Mesothelial cell of epicardium (in vitro differentiated cells): ENCODE measurements at regions not wholly inside any gene's neighbourhood (a gene's known extent, or its start where the extent isn't known, plus 50 kb on each side); places are given as distances from the start of the nearest gene placed in this dataset.

Experiments
- DNase-seq, 2 experiments: peaks; one replicate each; pipeline ENCODE4 v3.0.0; 2021; ENCODE audit warnings: low spot score in 2 of 2; ENCODE audit not compliant: unreplicated experiment in 2 of 2
- H3K27ac Mint-ChIP-seq: 2 replicates; pipeline ENCODE4 v1.8.0; 2021; ENCODE audit warnings: mixed read lengths
- H3K27me3 Mint-ChIP-seq: 2 replicates; pipeline ENCODE4 v1.8.0; 2021; ENCODE audit warnings: low read depth, mixed read lengths
- H3K36me3 Mint-ChIP-seq: 2 replicates; pipeline ENCODE4 v1.8.0; 2021; ENCODE audit warnings: mixed read lengths
- H3K4me1 Mint-ChIP-seq: 2 replicates; pipeline ENCODE4 v1.8.0; 2021; ENCODE audit warnings: mixed read lengths
- H3K4me3 Mint-ChIP-seq: 2 replicates; pipeline ENCODE4 v1.8.0; 2021; ENCODE audit warnings: mild to moderate bottlenecking, moderate library complexity, mixed read lengths
- H3K9me3 Mint-ChIP-seq: 2 replicates; pipeline ENCODE4 v1.8.0; 2021; ENCODE audit warnings: mixed read lengths
- CTCF ChIP-seq: fragments of 200-600 bp; sonication (generic); IDR thresholded peaks from one replicate; pipeline ENCODE4 v1.5.0; 2021; ENCODE audit warnings: antibody characterized with exemption; ENCODE audit not compliant: unreplicated experiment

- Mint-ChIP-seq H3K36me3 (no peaks in the 10 kb centered on the region), H3K27me3 (no peaks in the 10 kb centered on the region), H3K27ac (no peak overlapping the region), H3K4me3 (no peak overlapping the region), H3K9me3 (no peaks in the 10 kb centered on the region), H3K4me1 (peaks cover 5% of the 10 kb centered on the region)
- DNase-seq: no peak
- TF ChIP-seq CTCF: no peak
Observed at GRCh38 chr14:101411151-101411550, 150.1 kb upstream of the DIO3 start.

- no peak for DNase-seq
Observed at GRCh38 chr14:101411779-101412178, 149.5 kb upstream of the DIO3 start.

GRCh38 chr14:101412739-101413138 lies 148.6 kb upstream of the DIO3 start:
- Mint-ChIP-seq H3K36me3 (peaks cover 2% of the 10 kb centered on the region), H3K9me3 (peaks cover 4% of the 10 kb centered on the region), H3K4me1 (peaks cover 5% of the 10 kb centered on the region), H3K27me3 (no peaks in the 10 kb centered on the region), H3K4me3 (no peak overlapping the region), H3K27ac (no peak overlapping the region)
- no peak for DNase-seq
- TF ChIP-seq CTCF: no peak

More at GRCh38 chr14:101411779-101412178, 149.5 kb upstream of the DIO3 start:
- Mint-ChIP-seq H3K27ac (no peak overlapping the region), H3K4me1 (peaks cover 5% of the 10 kb centered on the region), H3K36me3 (no peaks in the 10 kb centered on the region), H3K9me3 (no peaks in the 10 kb centered on the region), H3K27me3 (no peaks in the 10 kb centered on the region), H3K4me3 (no peak overlapping the region)
- TF ChIP-seq CTCF: no peak

- no peak for TF ChIP-seq CTCF
- H3K4me1 Mint-ChIP-seq: no peaks in the 10 kb centered on the region
Observed at GRCh38 chr14:101417434-101417833, 143.9 kb upstream of the DIO3 start.

GRCh38 chr14:101418601-101419000 lies 142.7 kb upstream of the DIO3 start:
- H3K4me1 Mint-ChIP-seq: no peaks in the 10 kb centered on the region
- no peak for DNase-seq
- H3K9me3 Mint-ChIP-seq: peaks cover 17% of the 10 kb centered on the region
- H3K4me3 Mint-ChIP-seq: no peak overlapping the region
- no peaks in the 10 kb centered on the region for H3K27me3 Mint-ChIP-seq
- H3K36me3 Mint-ChIP-seq: peaks cover 5% of the 10 kb centered on the region
- no peak overlapping the region for H3K27ac Mint-ChIP-seq
- TF ChIP-seq CTCF: no peak

More at GRCh38 chr14:101417434-101417833, 143.9 kb upstream of the DIO3 start:
- peaks cover 17% of the 10 kb centered on the region for H3K9me3 Mint-ChIP-seq
- no peak for DNase-seq
- H3K27ac Mint-ChIP-seq: no peak overlapping the region
- no peaks in the 10 kb centered on the region for H3K27me3 Mint-ChIP-seq
- no peak overlapping the region for H3K4me3 Mint-ChIP-seq
- H3K36me3 Mint-ChIP-seq: peaks cover 5% of the 10 kb centered on the region

GRCh38 chr14:101426466-101426865 lies 134.8 kb upstream of the DIO3 start:
- Mint-ChIP-seq H3K27me3 (no peaks in the 10 kb centered on the region), H3K36me3 (peaks cover 2% of the 10 kb centered on the region), H3K9me3 (peaks cover 34% of the 10 kb centered on the region), H3K27ac (no peak overlapping the region), H3K4me1 (no peaks in the 10 kb centered on the region), H3K4me3 (no peak overlapping the region)
- TF ChIP-seq CTCF: no peak
- DNase-seq: no peak
